ACHN (cell line): ENCODE measurements at regions not wholly inside any gene's neighbourhood (a gene's known extent, or its start where the extent isn't known, plus 50 kb on each side); places are given as distances from the start of the nearest gene placed in this dataset.
"Not testable (repeated sequence)": the region's sequence is repeated elsewhere in the genome, so short reads cannot be mapped to it uniquely, and the experiment has no call there.

Experiments
- DNase-seq: peaks from one replicate; pipeline ENCODE4 v3.0.0-alpha.2; 2015
- in situ Hi-C: cut with HindIII; loops from 2 replicates; pipeline ENCODE4 v1.10.0; 2017; ENCODE audit warnings: low sequenced_read_pairs, low pct_ligation_motif_present, low pct_unique_long_range_greater_than_20kb

GRCh38 chr22:49683032-49683431 is 144.6 kb downstream of the BRD1 start:
- in situ Hi-C loops: no loop called here

GRCh38 chr22:49680819-49681218 is 146.9 kb downstream of the BRD1 start:
- in situ Hi-C loops: not testable (repeated sequence)

More at GRCh38 chr22:49683032-49683431, 144.6 kb downstream of the BRD1 start:
- no peak for DNase-seq

GRCh38 chr22:49678842-49679170 is 148.9 kb downstream of the BRD1 start:
- in situ Hi-C loops: no loop called here

More at GRCh38 chr22:49680819-49681218, 146.9 kb downstream of the BRD1 start:
- DNase-seq: not testable (repeated sequence)

DNA sequence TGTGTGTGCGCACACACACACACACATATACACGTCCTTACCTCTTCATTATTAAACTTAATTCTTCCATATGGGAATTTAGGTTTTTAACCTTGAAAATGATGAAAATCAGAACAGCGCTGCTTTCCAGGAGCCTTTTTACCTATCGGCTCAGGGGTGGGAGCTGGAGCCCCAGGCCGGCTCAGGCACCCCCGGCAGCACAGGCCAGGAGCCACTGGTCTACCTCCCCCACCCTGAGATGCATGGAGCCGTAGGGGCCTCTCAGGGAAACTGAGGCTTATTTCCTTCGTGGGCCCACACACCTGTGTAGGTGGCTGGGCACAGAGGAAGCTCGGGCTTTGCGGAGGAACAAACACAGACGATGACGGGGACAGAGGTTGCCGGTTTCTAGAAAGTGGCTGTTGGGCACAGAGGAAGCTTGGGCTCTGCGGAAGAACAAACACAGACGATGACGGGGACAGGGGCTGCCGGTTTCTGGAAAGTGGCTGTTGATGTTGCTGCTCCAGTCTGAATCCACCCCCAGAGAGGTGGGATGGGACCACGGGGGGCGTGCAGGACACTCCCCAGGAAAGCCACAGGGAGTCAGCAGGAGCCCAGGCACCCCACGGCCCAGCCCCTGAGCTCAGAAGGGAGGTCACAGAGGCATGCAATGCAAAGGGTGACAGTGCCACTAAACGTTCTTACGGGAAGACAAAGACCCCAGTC is 149.4 kb downstream of the BRD1 start:
- no peak for DNase-seq
- in situ Hi-C loops: no loop called here

More at GRCh38 chr22:49678842-49679170, 148.9 kb downstream of the BRD1 start:
- no peak for DNase-seq

DNA sequence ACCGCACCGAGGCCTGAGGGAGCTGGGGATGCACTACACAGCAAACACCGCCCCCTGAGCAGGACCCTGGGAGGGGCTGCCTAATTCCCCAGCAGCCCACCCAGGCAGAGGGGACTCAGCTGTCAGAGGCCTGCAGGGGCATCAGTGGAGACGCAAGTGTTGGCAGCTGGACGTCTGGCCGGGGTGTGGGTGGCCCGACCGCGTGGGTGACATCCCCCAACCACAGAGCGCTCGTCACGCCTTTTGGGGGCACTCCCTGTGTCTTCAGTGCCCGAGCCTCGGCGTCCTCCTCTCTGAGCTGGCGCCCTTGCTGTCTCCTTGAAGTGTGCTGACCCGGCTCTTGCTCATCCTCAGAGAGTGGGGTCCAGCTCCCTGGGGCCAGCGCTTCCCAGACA is 150.2 kb downstream of the BRD1 start:
- no peak for DNase-seq
- in situ Hi-C loops: no loop called here

GRCh38 chr22:49676783-49677494 is 150.7 kb downstream of the BRD1 start:
- in situ Hi-C loops: no loop called here
- no peak for DNase-seq

DNA sequence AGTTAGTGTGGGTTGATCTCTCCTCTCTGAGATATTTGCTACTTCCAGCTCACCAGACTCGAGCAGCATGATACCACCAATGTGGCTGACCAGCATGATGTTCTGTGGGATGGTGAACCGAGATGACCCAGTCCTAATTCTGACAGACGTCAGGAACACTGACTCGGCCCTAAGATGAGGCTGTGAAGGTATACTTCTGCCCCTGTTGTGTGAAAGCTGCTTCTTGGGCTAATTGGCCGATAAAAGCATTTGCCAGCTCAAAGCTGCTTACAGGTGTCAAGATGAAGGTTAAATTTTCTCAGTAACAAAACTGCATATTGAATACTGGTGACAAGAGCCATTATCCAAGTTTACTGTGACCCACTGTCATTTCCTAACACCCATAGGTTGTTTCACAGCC is 151.4 kb downstream of the BRD1 start:
- in situ Hi-C loops: no loop called here
- no peak for DNase-seq

DNA sequence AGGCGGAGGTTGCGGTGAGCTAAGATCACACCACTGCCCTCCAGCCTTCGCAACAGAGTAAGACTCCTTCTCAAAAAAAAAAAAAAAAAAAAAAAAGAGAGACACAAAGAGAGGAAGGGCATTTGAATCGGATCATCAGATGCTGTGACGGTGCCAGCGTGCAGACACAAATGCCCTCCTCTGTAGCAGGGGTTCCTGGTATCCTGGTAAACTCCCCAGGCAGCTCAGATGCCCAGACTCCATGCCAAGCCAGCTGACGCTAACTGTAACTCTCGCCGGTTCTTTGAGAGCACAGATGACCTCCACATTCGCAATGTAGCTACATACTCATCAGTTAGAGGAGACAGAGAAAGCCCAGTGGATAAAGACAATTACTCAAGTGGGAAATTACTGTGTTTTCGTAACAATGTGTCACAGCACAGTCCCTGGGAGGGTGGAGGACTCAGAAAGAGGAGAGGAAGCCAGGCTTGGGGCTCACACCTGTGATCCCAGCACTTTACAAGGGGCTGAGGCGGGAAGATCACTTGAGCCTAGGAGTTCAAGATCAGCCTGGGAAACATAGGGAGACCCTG is 153.1 kb downstream of the BRD1 start:
- in situ Hi-C loops: no loop called here
- no peak for DNase-seq

- in situ Hi-C loops: no loop called here
- DNase-seq: no peak
Observed at GRCh38 chr22:49673048-49673447, 154.6 kb downstream of the BRD1 start.

- DNase-seq: no peak
- in situ Hi-C loops: no loop called here
Observed at GRCh38 chr22:49672014-49672516, 155.6 kb downstream of the BRD1 start.

- DNase-seq: no peak
- in situ Hi-C loops: no loop called here
Observed at GRCh38 chr22:49671331-49672013, 156.2 kb downstream of the BRD1 start.

DNA sequence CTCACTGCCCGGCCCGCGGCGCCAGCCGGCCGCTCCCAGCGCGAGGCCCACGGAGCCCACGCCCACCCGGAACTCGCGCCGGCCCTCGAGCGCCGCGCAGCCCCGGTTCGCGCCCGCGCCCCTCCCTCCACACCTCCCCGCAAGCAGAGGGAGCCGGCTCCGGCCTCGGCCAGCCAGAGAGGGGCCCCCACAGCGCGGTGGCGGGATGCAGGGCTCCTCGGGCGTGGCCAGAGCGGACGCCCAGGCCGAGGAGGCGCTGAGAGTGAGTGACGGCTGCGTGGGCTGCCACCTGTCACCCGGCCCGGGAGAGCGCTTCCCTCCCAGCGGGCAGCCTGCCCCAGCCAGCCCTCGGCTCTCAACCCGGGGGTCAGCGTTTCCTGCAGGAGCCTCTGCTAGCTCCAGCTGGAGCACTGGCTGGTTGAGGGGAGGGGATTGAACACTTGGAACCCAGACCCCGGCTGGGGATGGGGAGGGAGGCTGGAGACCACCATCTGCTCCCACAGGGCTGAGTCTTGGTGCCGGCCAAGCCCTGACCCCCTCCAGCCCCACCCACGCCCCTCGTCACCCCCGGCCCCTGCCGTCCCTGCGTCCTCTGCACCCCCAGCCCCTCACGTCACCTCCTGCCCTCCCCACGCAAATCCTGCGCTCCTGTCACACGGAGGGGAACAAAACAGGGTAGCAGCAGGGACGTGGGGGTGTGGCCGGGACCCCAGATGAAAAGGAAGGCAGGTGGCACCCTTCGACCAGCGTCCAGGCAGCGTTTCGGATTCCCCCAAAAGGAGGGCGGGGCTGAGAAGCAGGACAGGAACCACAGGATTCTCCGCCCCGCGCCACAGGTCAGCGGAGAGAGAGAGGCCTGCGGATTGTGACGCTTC is 157.0 kb downstream of the BRD1 start:
- no peak for DNase-seq
- in situ Hi-C loops: no loop called here

- DNase-seq, in situ Hi-C loops: not testable (repeated sequence)
Observed at GRCh38 chr22:49669969-49670455, 157.7 kb downstream of the BRD1 start.

GRCh38 chr22:49669427-49669968 is 158.2 kb downstream of the BRD1 start:
- in situ Hi-C loops, DNase-seq: not testable (repeated sequence)

- DNase-seq: no peak
- in situ Hi-C loops: no loop called here
Observed at GRCh38 chr22:49668402-49668801, 159.3 kb downstream of the BRD1 start.

DNA sequence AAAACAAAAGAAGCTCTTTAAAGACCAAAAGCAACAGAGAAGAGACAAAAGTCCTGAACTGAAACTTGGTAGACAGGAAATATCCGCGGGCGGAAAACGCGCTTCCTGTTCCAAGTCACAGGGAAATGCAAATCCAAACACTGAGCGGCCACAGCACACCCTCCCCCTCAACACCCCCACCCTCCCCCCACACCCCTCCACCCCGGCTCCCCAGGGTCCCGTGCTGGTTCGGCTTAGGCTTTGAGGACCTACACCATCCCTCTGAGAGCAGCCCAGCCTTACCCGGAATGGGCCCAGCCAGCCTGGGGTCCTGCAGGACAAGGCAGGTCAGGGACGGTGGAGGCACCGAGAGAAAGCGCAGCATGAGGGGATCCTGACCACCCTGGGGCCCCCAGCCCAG is 160.4 kb downstream of the BRD1 start:
- in situ Hi-C loops: no loop called here
- no peak for DNase-seq

DNA sequence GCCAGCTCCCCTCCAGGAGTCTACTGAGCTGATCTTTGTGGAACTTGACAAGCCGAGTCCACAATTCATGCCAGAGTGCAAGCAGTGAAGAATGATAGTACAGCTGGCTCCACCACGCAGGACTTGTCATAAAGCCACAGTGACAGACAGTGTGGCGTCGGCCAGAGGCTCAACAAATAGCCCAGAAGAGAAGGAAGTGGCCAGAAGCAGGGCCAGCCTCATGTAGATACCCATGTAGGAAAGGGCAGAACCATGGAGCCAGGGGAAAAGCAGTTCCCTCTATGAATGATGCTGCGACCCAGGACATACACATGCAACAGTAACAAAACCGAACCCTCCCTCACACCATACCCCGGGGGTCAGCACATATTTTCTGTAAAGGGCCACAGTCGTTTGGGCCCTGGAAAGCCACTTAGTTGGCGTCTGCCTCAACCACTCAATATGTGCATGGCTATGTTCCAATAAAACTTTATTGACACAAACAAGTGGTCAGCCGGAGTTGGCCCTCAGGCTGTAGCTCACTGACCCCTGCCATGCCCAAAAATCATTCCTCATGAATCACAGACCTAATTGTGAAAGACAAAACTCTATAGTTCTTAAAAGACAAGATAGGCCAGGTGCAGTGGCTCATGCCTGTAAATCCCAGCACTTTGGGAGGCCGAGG is 161.4 kb downstream of the BRD1 start:
- in situ Hi-C loops: no loop called here

More for the DNA sequence above, 161.4 kb downstream of the BRD1 start:
- DNase-seq: no peak
